ENCODE measurements at regions not wholly inside any gene's neighbourhood (a gene's known extent, or its start where the extent isn't known, plus 50 kb on each side); places are given as distances from the start of the nearest gene placed in this dataset.

- no peaks in the 10 kb centered on the region for H3K27me3 ChIP-seq (ENCODE audit: control insufficient read depth in 2 of 2, insufficient read depth in 2 of 2, low read length in 2 of 2)
- FAIRE-seq (no peak), DNase-seq (ENCODE audit: low read depth, low spot score) (no peak)
- no peaks in the 10 kb centered on the region for H3K9me3 ChIP-seq (replicated peaks; ENCODE audit: control insufficient read depth, insufficient read depth, low read length)
- ChIA-PET CTCF (no interaction called here), POLR2A (no interaction called here)
- no peak for TF ChIP-seq GATA2 (IDR thresholded peaks at IDR 0.05; ENCODE audit: insufficient read depth, insufficient read length, low read depth, low read length)
- TF ChIP-seq FOS (IDR thresholded peaks at IDR 0.05; ENCODE audit: borderline replicate concordance, insufficient read depth, low read length): no peak
- TF ChIP-seq MAX (IDR thresholded peaks at IDR 0.05; ENCODE audit: insufficient read depth, insufficient read length): no peak
- TF ChIP-seq JUN (IDR thresholded peaks at IDR 0.05; ENCODE audit: borderline replicate concordance, insufficient read depth, insufficient read length, low read depth): no peak
- no peak for TF ChIP-seq MYC (IDR thresholded peaks at IDR 0.05; ENCODE audit: low read depth, low read length)
- no peak for TF ChIP-seq EZH2 (IDR thresholded peaks at IDR 0.05; ENCODE audit: borderline replicate concordance, low read depth, low read length, severe bottlenecking)
- no peak for TF ChIP-seq CTCF (IDR thresholded peaks at IDR 0.05; ENCODE audit: extremely low read depth in 1 of 2, insufficient read depth in 1 of 2, low read depth in 1 of 2, low read length in 2 of 2)
- no peak for TF ChIP-seq POLR2AphosphoS5 (IDR thresholded peaks at IDR 0.05; ENCODE audit: insufficient read depth, low read depth, low read length)
- no peak for TF ChIP-seq POLR2A (IDR thresholded peaks at IDR 0.05; ENCODE audit: low read depth, low read length)
- no peaks in the 10 kb centered on the region for H3K4me1 ChIP-seq (ENCODE audit: control insufficient read depth, extremely low read depth, insufficient read depth, low read length)
- dilution Hi-C loops (cut with MboI; ENCODE audit: extremely low pct_ligation_motif_present, low sequenced_read_pairs) (no loop called here), intact Hi-C loops (cut with micrococcal nuclease) (no loop called here)
- H2AFZ ChIP-seq (ENCODE audit: low read depth, low read length): no peak overlapping the region
- H3K27ac ChIP-seq (ENCODE audit: insufficient read depth, low read depth, low read length): no peak overlapping the region
- no peaks in the 10 kb centered on the region for H3K79me2 ChIP-seq (ENCODE audit: control insufficient read depth, insufficient read depth, low read length)
- no peaks in the 10 kb centered on the region for H3K36me3 ChIP-seq (ENCODE audit: control insufficient read depth in 2 of 2, extremely low read depth in 1 of 2, insufficient read depth in 2 of 2, low read length in 2 of 2)
- no TSS peak for BruUV-seq (replicated peaks)
- H3K9ac ChIP-seq (replicated peaks; ENCODE audit: extremely low read depth, insufficient read depth, low read length): no peak overlapping the region
- no peaks in the 10 kb centered on the region for H3K9me1 ChIP-seq (replicated peaks; ENCODE audit: control insufficient read depth, extremely low read depth, insufficient read depth, low read length)
- no peak overlapping the region for H3K4me3 ChIP-seq (replicated peaks in 1 of 3; ENCODE audit: insufficient read depth in 1 of 3, low read depth in 1 of 3, low read length in 3 of 3)
- H4K20me1 ChIP-seq (replicated peaks; ENCODE audit: control insufficient read depth, extremely low read depth, insufficient read depth, low read length): no peaks in the 10 kb centered on the region
- H3K4me2 ChIP-seq (ENCODE audit: insufficient read depth, low read length): no peak overlapping the region
Observed at GRCh38 chr4:134365852-134366251, 164.3 kb upstream of the PABPC4L start.
